Activated CD4-positive, alpha-beta T cell treated with anti-CD3 and anti-CD28 coated beads, Interleukin-2, amount 10 ng/mL, durations not matched to agents 24 days and 14 days (primary cell): ENCODE measurements at regions not wholly inside any gene's neighbourhood (a gene's known extent, or its start where the extent isn't known, plus 50 kb on each side); places are given as distances from the start of the nearest gene placed in this dataset.

Experiments used
- DNase-seq: peaks from one replicate; pipeline ENCODE4 v3.0.0; 2022
- H3K27ac Mint-ChIP-seq: one replicate; pipeline ENCODE4 v1.8.0; 2022; ENCODE audit warnings: mild to moderate bottlenecking, mixed read lengths
- H3K27me3 Mint-ChIP-seq: one replicate; pipeline ENCODE4 v1.8.0; 2022; ENCODE audit warnings: mixed read lengths
- H3K36me3 Mint-ChIP-seq: one replicate; pipeline ENCODE4 v1.8.0; 2022; ENCODE audit warnings: low read depth, mild to moderate bottlenecking, mixed read lengths
- H3K4me1 Mint-ChIP-seq: one replicate; pipeline ENCODE4 v1.8.0; 2021; ENCODE audit warnings: mixed read lengths
- H3K4me3 Mint-ChIP-seq: one replicate; pipeline ENCODE4 v1.8.0; 2022; ENCODE audit warnings: mild to moderate bottlenecking, moderate library complexity, mixed read lengths
- H3K9me3 Mint-ChIP-seq: one replicate; pipeline ENCODE4 v1.8.0; 2021; ENCODE audit warnings: mixed read lengths
- intact Hi-C: fragments of 100-400 bp; cut with micrococcal nuclease; formaldehyde crosslinking; loops from one replicate; pipeline ENCODE4 v1.15.1; 2023

- Mint-ChIP-seq H3K27me3 (peaks cover 8% of the 10 kb centered on the region), H3K4me1 (no peaks in the 10 kb centered on the region), H3K27ac (no peak overlapping the region), H3K9me3 (no peaks in the 10 kb centered on the region), H3K36me3 (no peaks in the 10 kb centered on the region), H3K4me3 (no peak overlapping the region)
- no peak for DNase-seq
- intact Hi-C loops, result no loop called here
Observed at GRCh38 chr1:201682964-201683363, 144.0 kb downstream of the NAV1 start.

GRCh38 chr1:201683397-201683796 lies 144.5 kb downstream of the NAV1 start:
- no peaks in the 10 kb centered on the region for H3K4me1 Mint-ChIP-seq
- intact Hi-C loops, result no loop called here
- DNase-seq, result no peak
- peaks cover 8% of the 10 kb centered on the region for H3K27me3 Mint-ChIP-seq
- H3K27ac Mint-ChIP-seq, result no peak overlapping the region
- no peak overlapping the region for H3K4me3 Mint-ChIP-seq
- H3K9me3 Mint-ChIP-seq, result no peaks in the 10 kb centered on the region
- H3K36me3 Mint-ChIP-seq, result no peaks in the 10 kb centered on the region

GRCh38 chr1:201685485-201685884 lies 143.5 kb upstream of the IPO9 start:
- no peaks in the 10 kb centered on the region for H3K4me1 Mint-ChIP-seq
- no peak overlapping the region for H3K27ac Mint-ChIP-seq
- no peaks in the 10 kb centered on the region for H3K9me3 Mint-ChIP-seq
- intact Hi-C loops, result no loop called here
- no peak for DNase-seq
- no peaks in the 10 kb centered on the region for H3K36me3 Mint-ChIP-seq
- no peak overlapping the region for H3K4me3 Mint-ChIP-seq
- H3K27me3 Mint-ChIP-seq, result peaks cover 8% of the 10 kb centered on the region

- DNase-seq, result no peak
- Mint-ChIP-seq H3K36me3 (no peaks in the 10 kb centered on the region), H3K4me1 (no peaks in the 10 kb centered on the region), H3K27me3 (peaks cover 8% of the 10 kb centered on the region), H3K4me3 (no peak overlapping the region), H3K9me3 (no peaks in the 10 kb centered on the region), H3K27ac (no peak overlapping the region)
- intact Hi-C loops, result no loop called here
Observed at GRCh38 chr1:201686714-201687455, 142.1 kb upstream of the IPO9 start.

GRCh38 chr1:201688514-201688913 lies 140.4 kb upstream of the IPO9 start:
- H3K4me3 Mint-ChIP-seq, result no peak overlapping the region
- intact Hi-C loops, result no loop called here
- H3K4me1 Mint-ChIP-seq, result no peaks in the 10 kb centered on the region
- H3K9me3 Mint-ChIP-seq, result no peaks in the 10 kb centered on the region
- DNase-seq, result no peak
- no peak overlapping the region for H3K27ac Mint-ChIP-seq
- no peaks in the 10 kb centered on the region for H3K36me3 Mint-ChIP-seq
- H3K27me3 Mint-ChIP-seq, result peaks cover 8% of the 10 kb centered on the region

- DNase-seq, result no peak
- Mint-ChIP-seq H3K4me3 (no peak overlapping the region), H3K27me3 (peaks cover 8% of the 10 kb centered on the region), H3K4me1 (no peaks in the 10 kb centered on the region), H3K36me3 (no peaks in the 10 kb centered on the region), H3K27ac (no peak overlapping the region), H3K9me3 (no peaks in the 10 kb centered on the region)
- intact Hi-C loops, result no loop called here
Observed at GRCh38 chr1:201689647-201690046, 139.3 kb upstream of the IPO9 start.

- intact Hi-C loops, result no loop called here
- Mint-ChIP-seq H3K36me3 (no peaks in the 10 kb centered on the region), H3K4me1 (no peaks in the 10 kb centered on the region), H3K27ac (no peak overlapping the region), H3K4me3 (no peak overlapping the region), H3K27me3 (peaks cover 8% of the 10 kb centered on the region), H3K9me3 (no peaks in the 10 kb centered on the region)
- no peak for DNase-seq
Observed at GRCh38 chr1:201690528-201690927, 138.4 kb upstream of the IPO9 start.

GRCh38 chr1:201691716-201692554 lies 137.0 kb upstream of the IPO9 start:
- H3K36me3 Mint-ChIP-seq, result no peaks in the 10 kb centered on the region
- no peak for DNase-seq
- H3K4me1 Mint-ChIP-seq, result no peaks in the 10 kb centered on the region
- H3K9me3 Mint-ChIP-seq, result no peaks in the 10 kb centered on the region
- no peak overlapping the region for H3K4me3 Mint-ChIP-seq
- intact Hi-C loops, result no loop called here
- H3K27ac Mint-ChIP-seq, result no peak overlapping the region
- no peaks in the 10 kb centered on the region for H3K27me3 Mint-ChIP-seq

- no peak overlapping the region for H3K27ac Mint-ChIP-seq
Observed at GRCh38 chr1:201692555-201693394, 136.2 kb upstream of the IPO9 start.

GRCh38 chr1:201693890-201694607 lies 134.9 kb upstream of the IPO9 start:
- H3K9me3 Mint-ChIP-seq, result no peaks in the 10 kb centered on the region
- no peak for DNase-seq
- H3K4me3 Mint-ChIP-seq, result no peak overlapping the region
- H3K27ac Mint-ChIP-seq, result no peak overlapping the region
- intact Hi-C loops, result no loop called here
- no peaks in the 10 kb centered on the region for H3K4me1 Mint-ChIP-seq
- H3K27me3 Mint-ChIP-seq, result no peaks in the 10 kb centered on the region
- no peaks in the 10 kb centered on the region for H3K36me3 Mint-ChIP-seq

More at GRCh38 chr1:201692555-201693394, 136.2 kb upstream of the IPO9 start:
- no peak for DNase-seq
- Mint-ChIP-seq H3K9me3 (no peaks in the 10 kb centered on the region), H3K27me3 (no peaks in the 10 kb centered on the region), H3K36me3 (no peaks in the 10 kb centered on the region), H3K4me1 (no peaks in the 10 kb centered on the region), H3K4me3 (no peak overlapping the region)
- intact Hi-C loops, result no loop called here

- intact Hi-C loops, result no loop called here
Observed at GRCh38 chr1:201694608-201695335, 134.2 kb upstream of the IPO9 start.

GRCh38 chr1:201695607-201696006 lies 133.3 kb upstream of the IPO9 start:
- Mint-ChIP-seq H3K4me1 (no peaks in the 10 kb centered on the region), H3K36me3 (no peaks in the 10 kb centered on the region), H3K27me3 (no peaks in the 10 kb centered on the region), H3K9me3 (no peaks in the 10 kb centered on the region), H3K27ac (no peak overlapping the region), H3K4me3 (no peak overlapping the region)
- no peak for DNase-seq
- intact Hi-C loops, result no loop called here

More at GRCh38 chr1:201694608-201695335, 134.2 kb upstream of the IPO9 start:
- Mint-ChIP-seq H3K36me3 (no peaks in the 10 kb centered on the region), H3K4me3 (no peak overlapping the region), H3K9me3 (no peaks in the 10 kb centered on the region), H3K27ac (no peak overlapping the region), H3K27me3 (no peaks in the 10 kb centered on the region), H3K4me1 (no peaks in the 10 kb centered on the region)
- no peak for DNase-seq

- no peak overlapping the region for H3K4me3 Mint-ChIP-seq
- no peaks in the 10 kb centered on the region for H3K4me1 Mint-ChIP-seq
- no peak for DNase-seq
- no peaks in the 10 kb centered on the region for H3K36me3 Mint-ChIP-seq
- H3K27ac Mint-ChIP-seq, result no peak overlapping the region
- intact Hi-C loops, result no loop called here
- H3K9me3 Mint-ChIP-seq, result no peaks in the 10 kb centered on the region
- no peaks in the 10 kb centered on the region for H3K27me3 Mint-ChIP-seq
Observed at GRCh38 chr1:201696217-201696761, 132.7 kb upstream of the IPO9 start.
